ENCODE measurements at regions not wholly inside any gene's neighbourhood (a gene's known extent, or its start where the extent isn't known, plus 50 kb on each side); places are given as distances from the start of the nearest gene placed in this dataset.

DNA sequence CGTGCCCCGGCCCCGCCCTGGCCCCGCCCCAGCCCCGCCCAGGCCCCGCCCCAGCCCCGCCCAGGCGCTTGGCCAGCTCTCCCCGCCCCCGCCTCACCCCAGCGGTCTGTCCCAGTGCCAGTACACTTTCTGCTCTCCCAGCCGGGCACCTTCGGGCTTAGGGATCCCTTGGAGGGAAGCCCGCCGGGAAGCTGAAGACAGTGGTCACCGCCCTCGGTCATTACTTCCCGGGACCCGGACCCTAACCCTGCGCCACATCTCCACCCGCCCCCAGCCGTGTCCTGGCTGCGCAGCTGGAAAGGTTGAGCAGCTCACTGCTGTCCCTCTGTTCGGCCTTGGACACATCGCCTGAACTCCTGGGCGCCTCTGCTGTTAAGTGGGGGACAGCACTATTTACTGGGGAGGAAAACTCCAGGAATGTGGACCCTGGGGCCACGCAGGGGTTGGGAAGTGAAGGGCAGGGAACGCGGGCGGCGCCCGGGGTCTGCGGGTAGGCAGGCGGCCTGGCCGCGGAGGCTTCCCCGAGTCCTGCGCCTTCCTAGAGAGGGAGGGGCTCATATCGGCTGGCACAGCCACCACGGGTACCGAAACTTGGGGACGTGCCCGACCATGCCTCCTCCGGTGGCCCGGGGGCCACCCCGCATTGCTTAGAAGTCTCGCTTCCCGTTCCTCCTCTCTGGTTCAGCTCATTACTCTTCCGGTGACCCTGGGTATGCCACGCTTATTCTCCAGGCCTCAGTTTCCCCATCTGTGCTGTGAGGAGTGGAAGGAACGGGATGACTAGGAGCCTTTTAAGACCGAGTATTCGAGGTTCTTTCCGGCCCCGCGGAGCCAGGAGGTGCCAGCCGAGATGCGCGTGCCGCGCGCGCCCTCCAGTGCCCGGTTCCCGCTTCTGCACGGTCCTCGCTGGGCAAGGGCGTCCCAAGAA lies 121.0 kb downstream of the GYPC start:
- Histone ChIP-seq H3K4me3 (peak overlapping the region; percentile 30 to 75 (median 53)), H3K27me3 (peaks cover 0 to 18% (median 0%) of the 10 kb centered on the region in 4 donors), H3K36me3 (no peaks in the 10 kb centered on the region), H3K27ac (peak overlapping the region in 3 of 4 donors; percentile 21 to 55 (median 51)), H3K9me3 (no peaks in the 10 kb centered on the region), H3K4me1 (peaks cover 0 to 15% (median 6%) of the 10 kb centered on the region in 3 donors)
- TF ChIP-seq, protein P1, sequence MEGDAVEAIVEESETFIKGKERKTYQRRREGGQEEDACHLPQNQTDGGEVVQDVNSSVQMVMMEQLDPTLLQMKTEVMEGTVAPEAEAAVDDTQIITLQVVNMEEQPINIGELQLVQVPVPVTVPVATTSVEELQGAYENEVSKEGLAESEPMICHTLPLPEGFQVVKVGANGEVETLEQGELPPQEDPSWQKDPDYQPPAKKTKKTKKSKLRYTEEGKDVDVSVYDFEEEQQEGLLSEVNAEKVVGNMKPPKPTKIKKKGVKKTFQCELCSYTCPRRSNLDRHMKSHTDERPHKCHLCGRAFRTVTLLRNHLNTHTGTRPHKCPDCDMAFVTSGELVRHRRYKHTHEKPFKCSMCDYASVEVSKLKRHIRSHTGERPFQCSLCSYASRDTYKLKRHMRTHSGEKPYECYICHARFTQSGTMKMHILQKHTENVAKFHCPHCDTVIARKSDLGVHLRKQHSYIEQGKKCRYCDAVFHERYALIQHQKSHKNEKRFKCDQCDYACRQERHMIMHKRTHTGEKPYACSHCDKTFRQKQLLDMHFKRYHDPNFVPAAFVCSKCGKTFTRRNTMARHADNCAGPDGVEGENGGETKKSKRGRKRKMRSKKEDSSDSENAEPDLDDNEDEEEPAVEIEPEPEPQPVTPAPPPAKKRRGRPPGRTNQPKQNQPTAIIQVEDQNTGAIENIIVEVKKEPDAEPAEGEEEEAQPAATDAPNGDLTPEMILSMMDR (IDR thresholded peaks at IDR 0.05): peak; percentile 74 to 91 (median 86)
- no peak for TF ChIP-seq POLR2A (IDR thresholded peaks at IDR 0.05)
- DNase-seq: no peak
- 0 to 4% methylated on average over 11 to 16 of the region's 68 CpGs for WGBS, 2 donors
- intact Hi-C loops (cut with DNase I): loop anchor here (5.0 kb wide), 1 partner anchor 250 kb away; no protein-coding TSS in a partner anchor

DNA sequence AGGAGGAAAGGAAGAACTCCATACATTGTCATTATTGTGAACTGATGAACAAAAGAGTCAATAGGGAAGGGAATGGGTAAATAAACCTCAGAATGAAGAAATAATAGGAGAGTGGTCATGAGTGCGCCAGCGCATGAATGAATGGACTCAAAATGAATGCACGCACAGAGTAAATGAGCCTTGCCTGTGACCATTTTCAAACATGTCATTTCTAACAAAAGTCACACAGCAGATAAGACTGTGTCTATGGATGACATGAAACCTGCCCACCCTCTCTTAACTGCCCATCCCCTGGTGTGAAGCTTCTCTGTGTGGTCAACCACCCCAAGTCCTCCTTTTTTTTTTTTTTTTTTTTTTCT lies 121.1 kb upstream of the TEX51 start:
- Histone ChIP-seq H3K27me3 (peaks cover 0 to 18% (median 0%) of the 10 kb centered on the region in 4 donors), H3K9me3 (no peaks in the 10 kb centered on the region), H3K4me3 (peak overlapping the region in 3 of 4 donors; percentile 47 to 75 (median 59)), H3K27ac (no peak overlapping the region), H3K4me1 (peaks cover 0 to 15% (median 6%) of the 10 kb centered on the region in 3 donors), H3K36me3 (no peaks in the 10 kb centered on the region)
- no peak for TF ChIP-seq POLR2A (IDR thresholded peaks at IDR 0.05)
- TF ChIP-seq, protein P1 (IDR thresholded peaks at IDR 0.05): no peak
- intact Hi-C loops (cut with DNase I): loop anchor here (5.0 kb wide), 1 partner anchor 250 kb away; no protein-coding TSS in a partner anchor
- 18 to 21% methylated on average over 3 of the region's 3 CpGs for WGBS, 2 donors
- DNase-seq: no peak

GRCh38 chr2:126778561-126779501 lies 119.9 kb upstream of the TEX51 start:
- Histone ChIP-seq H3K27me3 (peaks cover 0 to 18% (median 0%) of the 10 kb centered on the region in 4 donors), H3K36me3 (no peaks in the 10 kb centered on the region), H3K9me3 (no peaks in the 10 kb centered on the region), H3K4me3 (no peak overlapping the region), H3K27ac (no peak overlapping the region), H3K4me1 (peaks cover 0 to 15% (median 6%) of the 10 kb centered on the region in 3 donors)
- no peak for DNase-seq
- WGBS, 2 donors: 64 to 80% methylated on average over 8 to 13 of the region's 14 CpGs
- intact Hi-C loops (cut with DNase I): loop anchor here (5.0 kb wide), 1 partner anchor 252 kb away; no protein-coding TSS in a partner anchor
- TF ChIP-seq, protein P1 (IDR thresholded peaks at IDR 0.05): no peak
- no peak for TF ChIP-seq POLR2A (IDR thresholded peaks at IDR 0.05)

DNA sequence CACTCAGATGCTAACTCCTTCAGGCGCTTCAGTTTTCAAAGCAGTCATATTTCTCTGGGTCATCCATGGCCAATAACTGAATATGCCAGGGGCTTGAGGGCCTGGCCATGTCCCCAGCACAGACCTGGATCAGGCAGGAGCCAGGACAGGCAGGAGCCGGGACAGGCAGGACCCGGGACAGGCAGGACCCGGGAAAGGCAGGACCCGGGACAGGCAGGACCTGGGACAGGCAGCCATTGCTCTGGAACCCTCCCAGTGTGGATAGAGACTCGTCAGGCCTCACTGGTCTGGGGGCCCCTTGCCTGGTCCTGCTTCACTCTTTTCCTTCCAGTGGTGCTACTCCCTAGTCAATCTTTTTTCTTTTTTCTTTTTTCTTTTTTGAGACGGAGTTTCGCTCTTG lies 117.5 kb upstream of the TEX51 start:
- Histone ChIP-seq H3K27ac (no peak overlapping the region), H3K4me3 (no peak overlapping the region), H3K9me3 (no peaks in the 10 kb centered on the region), H3K36me3 (no peaks in the 10 kb centered on the region), H3K4me1 (peaks cover 0 to 14% (median 6%) of the 10 kb centered on the region in 3 donors), H3K27me3 (peaks cover 0 to 15% (median 0%) of the 10 kb centered on the region in 4 donors)
- WGBS, 2 donors: 77 to 79% methylated on average over 5 to 6 of the region's 8 CpGs
- DNase-seq: no peak
- intact Hi-C loops (cut with DNase I): no loop called here
- no peak for TF ChIP-seq POLR2A (IDR thresholded peaks at IDR 0.05)
- TF ChIP-seq, protein P1 (IDR thresholded peaks at IDR 0.05): no peak
